ENCODE measurements at regions not wholly inside any gene's neighbourhood (a gene's known extent, or its start where the extent isn't known, plus 50 kb on each side); places are given as distances from the start of the nearest gene placed in this dataset.

DNA sequence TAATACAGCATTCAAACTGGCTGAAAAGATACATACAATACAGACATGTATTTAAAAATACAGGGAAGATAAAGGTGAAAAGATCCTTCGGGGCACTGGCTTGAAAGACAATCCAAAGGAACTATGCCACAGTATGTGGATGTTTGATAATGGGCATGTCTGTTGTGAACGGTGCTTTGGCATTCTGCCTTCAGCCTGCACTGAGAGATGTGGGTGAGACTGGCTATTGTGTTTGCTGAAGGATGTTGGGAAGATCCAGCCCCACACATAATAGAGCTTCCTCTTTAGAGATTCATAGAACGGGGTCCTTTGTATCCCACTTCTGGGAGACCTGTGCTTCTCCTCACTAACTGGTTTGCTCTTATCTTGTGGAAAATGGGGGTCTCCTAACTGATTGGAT, 65.1 kb upstream of the CXCR4 start:
- H3K4me3 Mint-ChIP-seq, result no peak overlapping the region
- intact Hi-C loops (cut with micrococcal nuclease), result no loop called here
- TF ChIP-seq, protein P1, sequence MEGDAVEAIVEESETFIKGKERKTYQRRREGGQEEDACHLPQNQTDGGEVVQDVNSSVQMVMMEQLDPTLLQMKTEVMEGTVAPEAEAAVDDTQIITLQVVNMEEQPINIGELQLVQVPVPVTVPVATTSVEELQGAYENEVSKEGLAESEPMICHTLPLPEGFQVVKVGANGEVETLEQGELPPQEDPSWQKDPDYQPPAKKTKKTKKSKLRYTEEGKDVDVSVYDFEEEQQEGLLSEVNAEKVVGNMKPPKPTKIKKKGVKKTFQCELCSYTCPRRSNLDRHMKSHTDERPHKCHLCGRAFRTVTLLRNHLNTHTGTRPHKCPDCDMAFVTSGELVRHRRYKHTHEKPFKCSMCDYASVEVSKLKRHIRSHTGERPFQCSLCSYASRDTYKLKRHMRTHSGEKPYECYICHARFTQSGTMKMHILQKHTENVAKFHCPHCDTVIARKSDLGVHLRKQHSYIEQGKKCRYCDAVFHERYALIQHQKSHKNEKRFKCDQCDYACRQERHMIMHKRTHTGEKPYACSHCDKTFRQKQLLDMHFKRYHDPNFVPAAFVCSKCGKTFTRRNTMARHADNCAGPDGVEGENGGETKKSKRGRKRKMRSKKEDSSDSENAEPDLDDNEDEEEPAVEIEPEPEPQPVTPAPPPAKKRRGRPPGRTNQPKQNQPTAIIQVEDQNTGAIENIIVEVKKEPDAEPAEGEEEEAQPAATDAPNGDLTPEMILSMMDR (IDR thresholded peaks at IDR 0.05), result no peak
- peaks cover 8% of the 10 kb centered on the region for H3K4me1 Mint-ChIP-seq (ENCODE audit: low read depth)
- CTCF ChIA-PET, result no interaction called here
- DNase-seq (no peak), ATAC-seq (no peak)
- POLR2A ChIA-PET, result no interaction called here
- no peak overlapping the region for H3K27ac Mint-ChIP-seq
- peaks cover 6% of the 10 kb centered on the region for H3K9me3 Mint-ChIP-seq
- no peaks in the 10 kb centered on the region for H3K27me3 Mint-ChIP-seq
- H3K36me3 Mint-ChIP-seq (ENCODE audit: low read depth), result no peaks in the 10 kb centered on the region

DNA sequence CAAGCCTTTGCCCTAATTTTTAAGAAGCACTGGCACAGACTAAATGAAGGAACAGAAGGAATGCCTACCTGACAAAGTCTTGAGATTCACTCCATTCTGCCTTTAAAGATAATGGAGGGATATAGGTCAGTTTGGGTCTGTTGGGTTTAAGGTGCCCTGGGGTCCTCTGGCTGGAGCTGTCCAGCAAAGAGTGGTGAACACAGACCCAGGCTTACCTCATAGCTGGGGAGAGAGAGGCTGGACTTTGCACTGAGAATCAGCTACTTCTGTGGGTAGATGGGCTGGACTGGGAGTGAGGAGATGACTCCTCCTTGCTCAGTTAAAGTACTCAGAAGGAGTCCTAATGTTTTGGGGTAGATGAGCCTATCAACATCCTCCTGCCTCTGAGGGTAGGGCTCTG, 64.4 kb upstream of the CXCR4 start:
- ChIA-PET POLR2A (no interaction called here), CTCF (no interaction called here)
- DNase-seq (no peak), ATAC-seq (no peak)
- TF ChIP-seq, protein P1 (IDR thresholded peaks at IDR 0.05), result no peak
- Mint-ChIP-seq H3K27me3 (no peaks in the 10 kb centered on the region), H3K4me1 (ENCODE audit: low read depth) (peaks cover 8% of the 10 kb centered on the region), H3K27ac (no peak overlapping the region), H3K4me3 (no peak overlapping the region), H3K9me3 (peaks cover 6% of the 10 kb centered on the region), H3K36me3 (ENCODE audit: low read depth) (no peaks in the 10 kb centered on the region)
- intact Hi-C loops (cut with micrococcal nuclease), result no loop called here

DNA sequence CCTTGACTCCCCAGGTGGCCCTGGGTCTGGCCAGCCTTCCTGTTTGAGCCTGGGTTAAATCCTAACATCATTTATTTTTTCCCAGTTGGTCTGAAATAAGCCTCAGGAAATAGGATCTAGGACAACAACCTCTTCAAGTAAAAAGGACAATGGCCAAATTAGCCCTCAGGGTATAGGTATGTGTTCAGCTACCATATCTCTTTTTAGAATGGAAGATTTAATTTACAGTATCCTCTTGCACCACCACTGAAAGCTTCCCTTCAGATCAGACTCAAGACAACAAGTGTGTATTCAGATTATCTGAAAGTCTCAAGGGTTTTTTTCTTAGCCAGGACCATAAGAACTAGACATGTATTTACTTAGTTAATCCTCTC, 61.6 kb upstream of the CXCR4 start:
- POLR2A ChIA-PET, result interaction anchor here (2.7 kb wide), 1 partner anchor 10 kb away, joined by 9 read pairs; no protein-coding TSS in a partner anchor

DNA sequence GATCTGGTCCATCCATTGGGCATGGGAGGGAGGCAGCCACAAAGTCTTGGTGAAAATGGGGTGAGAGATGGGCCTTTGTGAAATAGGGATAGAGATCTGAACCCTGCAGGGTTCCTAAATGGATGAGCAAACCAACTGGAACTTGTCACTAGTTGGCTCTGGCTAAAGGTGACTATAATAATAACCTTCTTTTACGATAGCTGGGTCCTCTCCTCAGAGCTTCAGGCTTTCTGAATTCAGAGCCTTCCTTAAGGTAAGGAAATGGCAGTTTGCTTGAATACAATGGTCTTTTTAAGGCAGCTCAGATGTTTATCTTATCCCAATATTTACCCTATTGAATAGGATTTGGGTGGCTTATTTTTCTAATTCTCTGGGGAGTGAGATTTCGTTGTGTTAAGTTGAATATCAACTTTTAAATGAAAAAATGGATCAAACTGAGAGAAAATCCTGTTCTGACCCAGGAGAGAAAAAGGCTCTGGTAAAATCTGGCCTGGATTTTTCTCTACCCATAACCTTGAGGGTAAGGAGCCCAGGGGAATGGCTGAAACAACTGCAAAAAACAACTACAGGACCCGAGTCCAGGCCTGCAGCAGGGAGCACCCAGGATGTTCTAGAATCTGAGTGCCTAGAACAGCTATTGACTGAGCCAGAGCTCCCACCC, 61.1 kb upstream of the CXCR4 start:
- Mint-ChIP-seq H3K4me1 (ENCODE audit: low read depth) (peaks cover 11% of the 10 kb centered on the region), H3K4me3 (no peak overlapping the region), H3K27me3 (no peaks in the 10 kb centered on the region), H3K36me3 (ENCODE audit: low read depth) (no peaks in the 10 kb centered on the region), H3K9me3 (peaks cover 4% of the 10 kb centered on the region), H3K27ac (no peak overlapping the region)
- POLR2A ChIA-PET, result interaction anchor here (2.7 kb wide), 1 partner anchor 11 kb away, joined by 9 read pairs; no protein-coding TSS in a partner anchor
- TF ChIP-seq, protein P1 (IDR thresholded peaks at IDR 0.05), result no peak
- intact Hi-C loops (cut with micrococcal nuclease), result no loop called here
- CTCF ChIA-PET, result interaction anchor here (1.2 to 1.9 kb wide), 2 partner anchors 10 to 206 kb away, joined by 4 to 7 read pairs; no protein-coding TSS in a partner anchor
- DNase-seq, result no peak
- ATAC-seq, result no peak

More for the DNA sequence above, 61.6 kb upstream of the CXCR4 start:
- peaks cover 11% of the 10 kb centered on the region for H3K4me1 Mint-ChIP-seq (ENCODE audit: low read depth)
- peaks cover 4% of the 10 kb centered on the region for H3K9me3 Mint-ChIP-seq
- no peak for DNase-seq
- TF ChIP-seq, protein P1 (IDR thresholded peaks at IDR 0.05), result no peak
- no peaks in the 10 kb centered on the region for H3K36me3 Mint-ChIP-seq (ENCODE audit: low read depth)
- no peaks in the 10 kb centered on the region for H3K27me3 Mint-ChIP-seq
- intact Hi-C loops (cut with micrococcal nuclease), result no loop called here
- no peak for ATAC-seq
- H3K27ac Mint-ChIP-seq, result no peak overlapping the region
- H3K4me3 Mint-ChIP-seq, result no peak overlapping the region
- CTCF ChIA-PET, result interaction anchor here (1.2 to 1.9 kb wide), 2 partner anchors 9 to 205 kb away, joined by 4 to 7 read pairs; no protein-coding TSS in a partner anchor

DNA sequence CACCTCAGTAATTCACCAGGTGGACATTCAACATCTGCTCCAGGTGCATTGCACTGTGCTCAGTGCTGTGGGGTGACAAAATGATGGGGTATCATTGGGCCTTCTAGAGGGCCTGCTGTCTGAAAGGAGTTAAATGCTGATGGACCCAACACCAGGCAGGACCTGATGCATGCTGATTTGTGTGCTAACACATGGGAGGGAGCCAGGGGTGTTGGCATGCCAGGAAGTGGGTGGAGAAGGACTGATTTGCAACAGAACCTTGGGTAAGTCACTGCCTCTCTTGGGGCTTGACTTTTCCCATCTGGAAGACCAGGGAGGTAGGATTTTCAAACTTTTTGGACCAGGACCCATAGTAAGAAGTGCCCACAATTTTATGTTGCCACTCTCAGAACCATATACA, 57.9 kb upstream of the CXCR4 start:
- H3K4me3 Mint-ChIP-seq, result no peak overlapping the region
- POLR2A ChIA-PET, result no interaction called here
- intact Hi-C loops (cut with micrococcal nuclease), result no loop called here
- TF ChIP-seq, protein P1 (IDR thresholded peaks at IDR 0.05), result no peak
- H3K27ac Mint-ChIP-seq, result no peak overlapping the region
- CTCF ChIA-PET, result interaction anchor here (0.7 to 1.4 kb wide), 2 partner anchors 13 to 260 kb away, joined by 3 read pairs; no protein-coding TSS in a partner anchor
- H3K9me3 Mint-ChIP-seq, result peaks cover 1% of the 10 kb centered on the region
- H3K4me1 Mint-ChIP-seq (ENCODE audit: low read depth), result peaks cover 23% of the 10 kb centered on the region
- DNase-seq (no peak), ATAC-seq (no peak)
- H3K27me3 Mint-ChIP-seq, result no peaks in the 10 kb centered on the region
- H3K36me3 Mint-ChIP-seq (ENCODE audit: low read depth), result no peaks in the 10 kb centered on the region

Measured in activated CD8-positive, alpha-beta T cell treated with anti-CD3 and anti-CD28 coated beads for 36 hours (primary cell).